ENCODE measurements at regions not wholly inside any gene's neighbourhood (a gene's known extent, or its start where the extent isn't known, plus 50 kb on each side); places are given as distances from the start of the nearest gene placed in this dataset.

DNA sequence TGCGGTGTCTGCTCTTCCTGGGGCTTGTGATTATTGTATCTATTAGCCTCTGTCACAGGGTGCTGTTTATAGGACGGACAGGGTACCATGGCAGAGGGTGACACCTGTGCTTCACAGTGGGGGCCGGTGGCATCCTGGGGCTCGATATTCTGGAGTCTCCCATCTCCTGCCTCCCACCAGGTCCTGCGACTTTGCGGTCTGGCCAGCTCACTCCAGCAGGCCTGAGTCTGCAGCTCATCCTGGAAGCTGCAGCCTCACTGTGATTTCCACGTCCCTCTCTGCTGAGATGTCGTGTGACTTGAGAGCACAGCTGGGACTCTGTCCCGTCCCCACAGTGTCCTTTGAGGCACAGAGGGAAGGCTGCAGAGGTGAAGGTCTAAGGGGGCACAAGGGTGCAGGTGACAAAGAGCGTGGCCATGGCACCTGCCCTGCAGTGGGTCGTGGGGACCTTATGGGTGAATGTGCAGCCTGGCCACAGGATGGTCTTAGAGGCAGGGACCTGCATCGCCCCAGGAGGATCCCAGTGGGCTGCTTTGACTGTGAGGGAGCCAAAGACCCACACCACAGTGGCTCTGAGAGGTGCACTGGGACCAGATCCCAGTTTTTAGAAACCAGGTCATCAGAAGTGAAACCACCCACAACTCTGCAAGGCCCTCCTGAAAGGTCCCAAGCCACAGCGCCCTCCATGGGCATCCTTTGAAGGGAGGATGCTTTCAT, 172.8 kb downstream of the KLF13 start:
- Histone ChIP-seq H3K4me1 (ENCODE audit: control insufficient read depth, low read depth, low read length) (peaks cover 3% of the 10 kb centered on the region), H3K36me3 (ENCODE audit: control insufficient read depth, insufficient read depth, low read length) (no peaks in the 10 kb centered on the region), H3K4me3 (ENCODE audit: low read length) (no peak overlapping the region), H3K18ac (ENCODE audit: low read length) (no peak overlapping the region), H3K4ac (ENCODE audit: low read depth, low read length) (no peak overlapping the region), H3K79me1 (ENCODE audit: low read length) (no peaks in the 10 kb centered on the region), H2BK15ac (replicated peaks; ENCODE audit: low read depth) (no peak overlapping the region), H3K9ac (ENCODE audit: low read length) (no peak overlapping the region), H3K23ac (ENCODE audit: low read length) (no peak overlapping the region), H4K8ac (ENCODE audit: low read depth, low read length) (no peak overlapping the region), H3K56ac (ENCODE audit: low read length) (no peak overlapping the region), H2AK5ac (ENCODE audit: low read length) (peak overlapping the region; percentile 74), H2BK120ac (ENCODE audit: low read depth, low read length) (no peak overlapping the region), H3K4me2 (ENCODE audit: low read length) (no peak overlapping the region), H4K5ac (ENCODE audit: low read length) (no peak overlapping the region), H2BK5ac (ENCODE audit: low read length) (no peak overlapping the region), H3K79me2 (ENCODE audit: control insufficient read depth, insufficient read depth, low read length) (no peaks in the 10 kb centered on the region), H3K27me3 (ENCODE audit: insufficient read depth, low read length, poor library complexity) (no peaks in the 10 kb centered on the region), H3K27ac (ENCODE audit: low read depth, low read length) (no peak overlapping the region)
- WGBS (ENCODE audit: extremely low coverage, insufficient coverage, low lambda C conversion rate), result no CpG with 5 or more reads among the region's 13 CpGs
- DNase-seq, result no peak

DNA sequence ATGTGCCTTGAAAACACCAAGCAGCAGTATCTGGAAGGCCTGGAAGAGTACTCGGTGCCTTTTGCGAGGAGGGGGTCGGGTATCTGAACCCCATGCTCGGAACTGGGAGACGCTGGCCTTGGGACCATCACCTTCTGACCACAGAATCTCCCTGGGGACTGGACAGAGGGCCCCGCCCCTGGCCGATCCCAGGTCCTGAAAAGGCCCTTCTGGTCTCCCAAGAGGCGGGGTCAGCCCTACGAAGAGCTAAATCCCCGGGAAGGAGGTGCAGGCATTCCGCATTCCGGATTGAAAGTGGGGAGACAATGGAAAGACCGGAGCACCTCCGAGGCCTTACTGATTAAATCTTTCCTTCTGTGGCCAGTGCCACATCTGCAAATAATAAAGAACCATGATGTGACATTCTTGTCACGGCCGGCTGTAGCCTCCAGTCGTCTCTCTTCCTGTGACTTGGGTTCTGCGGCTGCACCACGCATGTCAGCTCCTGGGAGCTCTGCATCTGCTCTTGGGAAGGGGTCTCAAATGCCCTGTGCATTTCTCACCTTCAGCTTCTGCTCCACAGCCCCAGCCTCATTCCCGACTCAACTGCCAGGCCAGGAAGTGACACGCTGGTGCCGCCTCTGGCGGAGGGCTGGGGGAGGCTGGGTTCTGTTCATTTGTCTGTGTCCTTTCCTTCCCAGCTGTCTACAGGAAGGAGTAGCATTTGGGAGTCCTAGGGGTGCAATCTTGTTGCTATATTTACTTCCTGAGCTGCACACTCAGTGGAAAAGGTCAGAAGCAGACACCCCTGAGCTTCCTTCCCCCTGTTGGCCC, 173.5 kb downstream of the KLF13 start:
- H4K8ac ChIP-seq (ENCODE audit: low read depth, low read length), result no peak overlapping the region
- DNase-seq, result peak; percentile 76

DNA sequence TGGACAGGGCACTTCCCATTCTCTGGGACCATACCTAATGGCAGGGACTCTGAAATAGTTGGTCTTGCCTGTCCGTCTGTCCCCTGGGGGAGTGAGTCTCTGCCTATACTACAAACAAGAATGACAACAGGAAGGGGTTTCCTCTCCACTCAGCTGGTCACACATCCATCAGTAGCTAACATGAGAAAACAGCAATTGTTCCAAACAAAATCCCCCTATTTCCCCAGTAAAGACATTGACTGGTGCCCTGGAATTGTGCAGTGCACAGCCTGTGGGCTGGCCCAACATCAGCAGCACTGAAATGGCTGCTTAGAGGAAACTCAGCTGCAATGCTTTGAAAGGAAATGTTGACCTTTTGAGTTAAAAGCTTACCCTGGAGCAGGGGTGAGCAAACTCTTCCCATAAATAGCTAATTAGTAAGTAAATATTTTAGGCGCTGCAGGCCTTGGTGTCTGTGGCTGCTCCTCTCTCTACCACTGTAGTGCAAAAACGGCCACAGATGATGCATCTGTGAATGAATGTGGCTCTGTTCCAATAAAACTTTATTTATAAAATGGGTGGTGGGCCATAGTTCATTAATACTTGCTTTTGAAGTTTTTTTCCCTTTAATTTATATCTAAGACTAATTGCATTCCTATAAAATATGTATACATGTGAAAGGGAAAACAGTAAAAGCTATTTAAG, 174.3 kb downstream of the KLF13 start:
- Histone ChIP-seq H3K9ac (ENCODE audit: low read length) (no peak overlapping the region), H3K4ac (ENCODE audit: low read depth, low read length) (no peak overlapping the region), H4K8ac (ENCODE audit: low read depth, low read length) (no peak overlapping the region), H3K4me2 (ENCODE audit: low read length) (no peak overlapping the region), H3K56ac (ENCODE audit: low read length) (no peak overlapping the region), H2BK15ac (replicated peaks; ENCODE audit: low read depth) (no peak overlapping the region), H3K79me1 (ENCODE audit: low read length) (no peaks in the 10 kb centered on the region), H3K79me2 (ENCODE audit: control insufficient read depth, insufficient read depth, low read length) (no peaks in the 10 kb centered on the region), H3K18ac (ENCODE audit: low read length) (no peak overlapping the region), H3K36me3 (ENCODE audit: control insufficient read depth, insufficient read depth, low read length) (no peaks in the 10 kb centered on the region), H3K4me3 (ENCODE audit: low read length) (no peak overlapping the region), H3K27ac (ENCODE audit: low read depth, low read length) (no peak overlapping the region), H3K4me1 (ENCODE audit: control insufficient read depth, low read depth, low read length) (peaks cover 3% of the 10 kb centered on the region), H3K23ac (ENCODE audit: low read length) (no peak overlapping the region), H4K5ac (ENCODE audit: low read length) (no peak overlapping the region), H2AK5ac (ENCODE audit: low read length) (no peak overlapping the region), H2BK120ac (ENCODE audit: low read depth, low read length) (no peak overlapping the region), H3K27me3 (ENCODE audit: insufficient read depth, low read length, poor library complexity) (no peaks in the 10 kb centered on the region), H2BK5ac (ENCODE audit: low read length) (no peak overlapping the region)
- no peak for DNase-seq
- WGBS (ENCODE audit: extremely low coverage, insufficient coverage, low lambda C conversion rate), result no CpG with 5 or more reads among the region's 3 CpGs

More for the DNA sequence above, 173.5 kb downstream of the KLF13 start:
- H4K5ac ChIP-seq (ENCODE audit: low read length), result no peak overlapping the region
- no peak overlapping the region for H2BK5ac ChIP-seq (ENCODE audit: low read length)
- no peaks in the 10 kb centered on the region for H3K36me3 ChIP-seq (ENCODE audit: control insufficient read depth, insufficient read depth, low read length)
- H3K4me1 ChIP-seq (ENCODE audit: control insufficient read depth, low read depth, low read length), result peaks cover 3% of the 10 kb centered on the region
- H2AK5ac ChIP-seq (ENCODE audit: low read length), result no peak overlapping the region
- no peaks in the 10 kb centered on the region for H3K79me1 ChIP-seq (ENCODE audit: low read length)
- no peak overlapping the region for H3K18ac ChIP-seq (ENCODE audit: low read length)
- H3K4me3 ChIP-seq (ENCODE audit: low read length), result no peak overlapping the region
- no peak overlapping the region for H2BK15ac ChIP-seq (replicated peaks; ENCODE audit: low read depth)
- H3K23ac ChIP-seq (ENCODE audit: low read length), result no peak overlapping the region
- no peak overlapping the region for H3K4me2 ChIP-seq (ENCODE audit: low read length)
- no peaks in the 10 kb centered on the region for H3K27me3 ChIP-seq (ENCODE audit: insufficient read depth, low read length, poor library complexity)
- no peaks in the 10 kb centered on the region for H3K79me2 ChIP-seq (ENCODE audit: control insufficient read depth, insufficient read depth, low read length)
- H2BK120ac ChIP-seq (ENCODE audit: low read depth, low read length), result no peak overlapping the region
- no peak overlapping the region for H3K4ac ChIP-seq (ENCODE audit: low read depth, low read length)
- H3K27ac ChIP-seq (ENCODE audit: low read depth, low read length), result no peak overlapping the region
- no CpG with 5 or more reads among the region's 23 CpGs for WGBS (ENCODE audit: extremely low coverage, insufficient coverage, low lambda C conversion rate)
- no peak overlapping the region for H3K9ac ChIP-seq (ENCODE audit: low read length)
- H3K56ac ChIP-seq (ENCODE audit: low read length), result no peak overlapping the region

DNA sequence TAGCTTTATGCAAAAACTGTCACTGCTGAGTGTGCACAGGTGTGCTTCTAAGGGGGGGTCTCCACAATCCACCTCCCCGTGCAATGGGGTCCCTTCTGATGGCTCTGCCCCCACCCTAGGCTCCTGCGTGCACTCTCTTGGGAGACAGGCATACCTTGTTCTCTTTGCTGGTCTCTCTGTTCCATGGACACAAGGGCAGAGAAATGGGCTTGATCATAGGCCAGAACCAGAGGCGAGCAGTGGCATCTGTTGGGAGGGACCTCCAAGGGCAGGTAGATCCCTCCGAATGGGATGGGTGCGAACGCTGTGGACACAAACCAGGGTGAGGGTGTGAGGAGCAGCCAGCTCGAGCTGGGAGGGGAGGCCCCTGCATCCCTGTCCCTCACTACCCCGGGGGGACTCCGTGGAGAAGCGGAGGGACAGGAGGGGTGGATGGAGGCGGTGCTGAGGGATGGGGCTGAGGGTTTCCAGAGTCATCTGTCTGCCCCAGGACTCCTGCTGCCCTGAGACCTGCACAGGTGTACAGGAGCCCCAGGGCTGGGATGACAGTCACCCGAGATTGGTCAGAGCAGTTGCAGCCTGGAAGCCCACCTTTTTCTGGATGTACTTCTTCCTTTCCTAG, 175.0 kb downstream of the KLF13 start:
- no peak overlapping the region for H3K23ac ChIP-seq (ENCODE audit: low read length)
- H3K36me3 ChIP-seq (ENCODE audit: control insufficient read depth, insufficient read depth, low read length), result no peaks in the 10 kb centered on the region
- no peaks in the 10 kb centered on the region for H3K79me2 ChIP-seq (ENCODE audit: control insufficient read depth, insufficient read depth, low read length)
- no peaks in the 10 kb centered on the region for H3K27me3 ChIP-seq (ENCODE audit: insufficient read depth, low read length, poor library complexity)
- no CpG with 5 or more reads among the region's 12 CpGs for WGBS (ENCODE audit: extremely low coverage, insufficient coverage, low lambda C conversion rate)
- no peak overlapping the region for H3K56ac ChIP-seq (ENCODE audit: low read length)
- H4K8ac ChIP-seq (ENCODE audit: low read depth, low read length), result no peak overlapping the region
- no peak overlapping the region for H3K4me2 ChIP-seq (ENCODE audit: low read length)
- H2BK15ac ChIP-seq (replicated peaks; ENCODE audit: low read depth), result no peak overlapping the region
- no peak overlapping the region for H2BK5ac ChIP-seq (ENCODE audit: low read length)
- DNase-seq, result no peak
- H3K18ac ChIP-seq (ENCODE audit: low read length), result no peak overlapping the region
- H2AK5ac ChIP-seq (ENCODE audit: low read length), result no peak overlapping the region
- H3K4me1 ChIP-seq (ENCODE audit: control insufficient read depth, low read depth, low read length), result peaks cover 3% of the 10 kb centered on the region
- H2BK120ac ChIP-seq (ENCODE audit: low read depth, low read length), result no peak overlapping the region
- no peak overlapping the region for H3K4me3 ChIP-seq (ENCODE audit: low read length)
- H3K9ac ChIP-seq (ENCODE audit: low read length), result no peak overlapping the region
- H3K27ac ChIP-seq (ENCODE audit: low read depth, low read length), result no peak overlapping the region
- H4K5ac ChIP-seq (ENCODE audit: low read length), result no peak overlapping the region
- no peaks in the 10 kb centered on the region for H3K79me1 ChIP-seq (ENCODE audit: low read length)
- H3K4ac ChIP-seq (ENCODE audit: low read depth, low read length), result no peak overlapping the region

DNA sequence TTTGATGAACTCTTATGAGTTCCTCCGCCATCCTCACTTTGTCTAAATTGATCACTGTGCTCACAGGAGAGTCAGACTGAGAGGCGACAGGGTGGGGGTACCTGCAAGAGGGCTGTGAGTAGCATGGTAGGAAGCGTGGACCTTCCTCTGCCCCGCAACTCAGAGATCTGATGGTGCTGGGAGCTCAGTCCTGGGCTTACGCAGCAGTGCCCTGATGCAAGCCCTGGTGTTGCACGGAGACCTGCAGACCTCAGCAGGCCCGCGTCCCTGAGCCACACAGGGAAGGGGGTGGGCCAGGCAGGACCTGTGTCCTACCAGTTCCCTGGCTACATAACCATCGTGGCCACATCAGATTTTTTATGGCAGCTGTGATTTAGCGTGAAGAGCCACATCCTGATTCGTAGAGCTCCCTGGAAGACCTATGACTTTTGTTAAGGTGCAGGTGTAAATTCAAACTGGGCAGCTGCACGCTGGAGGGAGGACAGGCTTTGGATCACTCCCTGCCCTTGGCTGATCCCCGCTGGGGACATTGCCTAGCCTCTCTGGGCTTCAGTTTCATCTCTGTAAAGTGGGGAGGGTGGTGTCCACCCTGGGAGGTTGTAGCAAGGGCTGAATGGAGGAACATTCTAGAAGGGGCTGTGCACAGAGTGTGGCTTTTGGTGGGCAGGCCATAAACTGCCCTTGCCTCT, 176.1 kb downstream of the KLF13 start:
- H3K23ac ChIP-seq (ENCODE audit: low read length), result peak overlapping the region; percentile 45
- no peak overlapping the region for H3K4me3 ChIP-seq (ENCODE audit: low read length)
- H3K79me1 ChIP-seq (ENCODE audit: low read length), result no peaks in the 10 kb centered on the region
- peaks cover 3% of the 10 kb centered on the region for H3K4me1 ChIP-seq (ENCODE audit: control insufficient read depth, low read depth, low read length)
- no peak overlapping the region for H2BK5ac ChIP-seq (ENCODE audit: low read length)
- no peak overlapping the region for H3K4ac ChIP-seq (ENCODE audit: low read depth, low read length)
- H4K5ac ChIP-seq (ENCODE audit: low read length), result no peak overlapping the region
- H3K18ac ChIP-seq (ENCODE audit: low read length), result no peak overlapping the region
- H3K27me3 ChIP-seq (ENCODE audit: insufficient read depth, low read length, poor library complexity), result no peaks in the 10 kb centered on the region
- no peak overlapping the region for H4K8ac ChIP-seq (ENCODE audit: low read depth, low read length)
- no peak overlapping the region for H3K9ac ChIP-seq (ENCODE audit: low read length)
- no peaks in the 10 kb centered on the region for H3K36me3 ChIP-seq (ENCODE audit: control insufficient read depth, insufficient read depth, low read length)
- no peak overlapping the region for H3K56ac ChIP-seq (ENCODE audit: low read length)
- no peak overlapping the region for H2BK120ac ChIP-seq (ENCODE audit: low read depth, low read length)
- WGBS (ENCODE audit: extremely low coverage, insufficient coverage, low lambda C conversion rate), result no CpG with 5 or more reads among the region's 13 CpGs
- H3K27ac ChIP-seq (ENCODE audit: low read depth, low read length), result no peak overlapping the region
- no peak overlapping the region for H2AK5ac ChIP-seq (ENCODE audit: low read length)
- DNase-seq, result no peak
- H3K79me2 ChIP-seq (ENCODE audit: control insufficient read depth, insufficient read depth, low read length), result no peaks in the 10 kb centered on the region
- no peak overlapping the region for H2BK15ac ChIP-seq (replicated peaks; ENCODE audit: low read depth)
- no peak overlapping the region for H3K4me2 ChIP-seq (ENCODE audit: low read length)
